ENCODE measurements at regions not wholly inside any gene's neighbourhood (a gene's known extent, or its start where the extent isn't known, plus 50 kb on each side); places are given as distances from the start of the nearest gene placed in this dataset.

DNA sequence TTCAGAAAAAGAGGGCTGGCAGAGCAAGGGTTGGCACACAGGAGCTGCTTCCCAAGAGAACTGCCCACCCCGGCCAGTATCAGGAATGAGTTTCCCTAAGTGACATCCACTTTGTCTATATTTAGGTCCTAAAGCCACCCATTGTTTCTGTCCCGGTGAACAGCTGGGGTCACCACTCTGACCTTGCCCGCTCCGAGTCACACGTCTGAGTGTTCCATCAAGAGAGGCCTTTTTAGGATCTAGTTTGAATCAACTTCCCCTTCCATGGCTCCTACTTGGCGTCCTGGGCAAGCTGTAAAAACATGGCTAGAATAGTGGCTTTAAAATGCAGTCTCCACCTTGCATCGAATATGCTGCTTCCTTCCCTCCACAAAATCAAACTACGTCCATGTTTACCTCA lies 109.6 kb upstream of the ARHGEF3 start:
- no peak for DNase-seq (ENCODE audit: low read depth in 2 of 2)
- no peak overlapping the region for H3K4me3 ChIP-seq (replicated peaks in 1 of 2; ENCODE audit: low read depth in 2 of 2, low read length in 2 of 2)
- TF ChIP-seq, protein P1, sequence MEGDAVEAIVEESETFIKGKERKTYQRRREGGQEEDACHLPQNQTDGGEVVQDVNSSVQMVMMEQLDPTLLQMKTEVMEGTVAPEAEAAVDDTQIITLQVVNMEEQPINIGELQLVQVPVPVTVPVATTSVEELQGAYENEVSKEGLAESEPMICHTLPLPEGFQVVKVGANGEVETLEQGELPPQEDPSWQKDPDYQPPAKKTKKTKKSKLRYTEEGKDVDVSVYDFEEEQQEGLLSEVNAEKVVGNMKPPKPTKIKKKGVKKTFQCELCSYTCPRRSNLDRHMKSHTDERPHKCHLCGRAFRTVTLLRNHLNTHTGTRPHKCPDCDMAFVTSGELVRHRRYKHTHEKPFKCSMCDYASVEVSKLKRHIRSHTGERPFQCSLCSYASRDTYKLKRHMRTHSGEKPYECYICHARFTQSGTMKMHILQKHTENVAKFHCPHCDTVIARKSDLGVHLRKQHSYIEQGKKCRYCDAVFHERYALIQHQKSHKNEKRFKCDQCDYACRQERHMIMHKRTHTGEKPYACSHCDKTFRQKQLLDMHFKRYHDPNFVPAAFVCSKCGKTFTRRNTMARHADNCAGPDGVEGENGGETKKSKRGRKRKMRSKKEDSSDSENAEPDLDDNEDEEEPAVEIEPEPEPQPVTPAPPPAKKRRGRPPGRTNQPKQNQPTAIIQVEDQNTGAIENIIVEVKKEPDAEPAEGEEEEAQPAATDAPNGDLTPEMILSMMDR (IDR thresholded peaks at IDR 0.05; ENCODE audit: low read depth, low read length) = no peak

DNA sequence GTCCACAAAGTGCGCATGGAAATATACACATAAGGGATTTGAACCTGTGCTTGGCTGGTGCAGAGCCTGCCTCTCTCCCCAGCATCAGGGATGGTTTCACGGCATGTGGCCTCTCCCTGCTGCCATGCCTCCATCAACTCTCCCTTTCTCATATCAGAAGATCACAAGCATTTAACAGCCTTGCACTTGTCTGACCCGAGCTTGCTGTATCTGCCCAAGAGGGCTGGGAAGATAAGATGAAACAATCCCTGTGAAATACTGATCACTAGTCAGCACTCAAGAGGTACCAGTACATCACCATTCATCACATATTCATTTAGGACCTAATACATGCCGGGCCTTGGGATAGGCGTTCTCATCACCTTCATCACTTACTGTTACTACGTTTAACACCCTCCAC lies 107.6 kb upstream of the ARHGEF3 start:
- no peak for DNase-seq (ENCODE audit: low read depth in 2 of 2)
- H3K4me3 ChIP-seq (replicated peaks in 1 of 2; ENCODE audit: low read depth in 2 of 2, low read length in 2 of 2) = no peak overlapping the region
- TF ChIP-seq, protein P1 (IDR thresholded peaks at IDR 0.05; ENCODE audit: low read depth, low read length) = no peak

- TF ChIP-seq, protein P1 (IDR thresholded peaks at IDR 0.05; ENCODE audit: low read depth, low read length) = no peak
- no peak for DNase-seq (ENCODE audit: low read depth in 2 of 2)
- no peak overlapping the region for H3K4me3 ChIP-seq (replicated peaks in 1 of 2; ENCODE audit: low read depth in 2 of 2, low read length in 2 of 2)
Measured at GRCh38 chr3:56908004-56908403, 106.3 kb upstream of the ARHGEF3 start.

GRCh38 chr3:56904552-56905215 lies 102.9 kb upstream of the ARHGEF3 start:
- TF ChIP-seq, protein P1 (IDR thresholded peaks at IDR 0.05; ENCODE audit: low read depth, low read length) = no peak
- no peak for DNase-seq (ENCODE audit: low read depth in 2 of 2)
- H3K4me3 ChIP-seq (replicated peaks in 1 of 2; ENCODE audit: low read depth in 2 of 2, low read length in 2 of 2) = no peak overlapping the region

- TF ChIP-seq, protein P1 (IDR thresholded peaks at IDR 0.05; ENCODE audit: low read depth, low read length) = no peak
- H3K4me3 ChIP-seq (replicated peaks in 1 of 2; ENCODE audit: low read depth in 2 of 2, low read length in 2 of 2) = no peak overlapping the region
- DNase-seq (ENCODE audit: low read depth in 2 of 2) = no peak
Measured at GRCh38 chr3:56903231-56903782, 101.6 kb upstream of the ARHGEF3 start.

DNA sequence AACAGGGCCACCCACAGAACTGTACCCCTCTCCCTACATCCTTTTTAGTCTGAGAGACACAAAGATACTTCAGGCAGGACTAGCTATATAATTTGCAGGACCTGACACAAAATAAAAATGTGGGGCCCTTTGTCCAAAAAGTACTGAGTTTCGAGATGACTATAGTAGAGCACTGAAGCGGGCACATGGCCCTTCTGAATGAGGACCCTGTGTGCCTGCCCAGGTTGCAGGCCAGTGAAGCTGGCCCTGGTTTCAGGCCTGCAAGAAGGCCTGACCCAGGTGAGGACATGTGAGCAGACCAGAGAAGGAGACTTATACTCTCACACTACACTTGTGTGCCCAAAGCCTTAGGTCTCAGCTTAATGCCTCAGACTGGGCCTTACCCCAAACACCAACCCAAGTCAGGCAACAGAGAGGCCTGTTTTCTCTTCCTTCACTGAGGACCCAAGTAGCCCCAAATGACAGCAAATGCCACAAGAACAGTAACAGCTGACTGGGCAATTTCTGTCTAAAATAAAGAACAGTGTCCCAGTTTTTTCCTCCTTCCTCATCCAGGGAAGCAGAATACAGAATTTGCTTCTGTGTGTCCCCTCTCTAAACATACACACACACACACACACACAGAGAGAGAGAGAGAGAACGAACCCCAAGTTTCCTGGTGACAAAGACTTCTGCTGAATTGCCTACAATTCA lies 100.9 kb upstream of the ARHGEF3 start:
- DNase-seq (ENCODE audit: low read depth in 2 of 2) = no peak
- no peak overlapping the region for H3K4me3 ChIP-seq (replicated peaks in 1 of 2; ENCODE audit: low read depth in 2 of 2, low read length in 2 of 2)
- TF ChIP-seq, protein P1 (IDR thresholded peaks at IDR 0.05; ENCODE audit: low read depth, low read length) = no peak

Measured in cardiac fibroblast (primary cell).